ENCODE measurements at regions not wholly inside any gene's neighbourhood (a gene's known extent, or its start where the extent isn't known, plus 50 kb on each side); places are given as distances from the start of the nearest gene placed in this dataset.

GRCh38 chr11:26134053-26134452 lies 197.9 kb upstream of the ANO3 start:
- no peak for TF ChIP-seq CTCF (conservative IDR thresholded peaks at IDR 0.05 in 1 of 2, IDR thresholded peaks at IDR 0.05 in 1 of 2; ENCODE audit: low read depth in 1 of 2, low read length in 2 of 2)
- TF ChIP-seq EZH2 (IDR thresholded peaks at IDR 0.05; ENCODE audit: low read length, missing control alignments): no peak

Data from fibroblast of lung (primary cell).